IMR-90 (cell line): ENCODE measurements at regions not wholly inside any gene's neighbourhood (a gene's known extent, or its start where the extent isn't known, plus 50 kb on each side); places are given as distances from the start of the nearest gene placed in this dataset.

Source experiments
- ATAC-seq: fragments of 200-7000 bp; cut with Tn5 transposase; 2 replicates; pipeline ENCODE4 v1.9.1; 2020; ENCODE audit warnings: low read depth, mild to moderate bottlenecking, moderate library complexity
- BruUV-seq: library from RNA; stranded (reverse); fragments of 400-500 nt; replicated peaks from 2 replicates; lab custom pipeline; 2021; lab: Mats Ljungman, UMichigan
- CTCF ChIA-PET: fragments of 300-600 bp; formaldehyde crosslinking; extraction: SDS; loops from one replicate; lab custom pipeline; 2021; ENCODE audit warnings: antibody characterized with exemption; lab: Yijun Ruan, JAX
- POLR2A ChIA-PET: fragments of 300-600 bp; sonication (Branson Sonifier 250); formaldehyde crosslinking; loops from one replicate; lab custom pipeline; 2022; ENCODE audit warnings: antibody characterized with exemption; ENCODE audit not compliant: unreplicated experiment; lab: Charles Lee
- DNase-seq: peaks from one replicate; pipeline ENCODE4 v3.0.0; 2013
- H2AFZ ChIP-seq: replicated peaks from 2 replicates; pipeline ENCODE3; 2013; ENCODE audit warnings: low read length, mild to moderate bottlenecking; ENCODE audit not compliant: poor library complexity
- H2AK5ac ChIP-seq: 2 replicates; pipeline ENCODE4 v1.6.1; 2013; ENCODE audit warnings: low read depth, low read length, inconsistent platforms
- H2AK9ac ChIP-seq: replicated peaks from 2 replicates; pipeline ENCODE3; 2013; ENCODE audit warnings: mild to moderate bottlenecking, low read depth, low read length, moderate library complexity; ENCODE audit not compliant: poor library complexity
- H2BK120ac ChIP-seq: 2 replicates; pipeline ENCODE4 v1.6.1; 2013; ENCODE audit warnings: low read depth, low read length, inconsistent platforms
- H2BK15ac ChIP-seq: 3 replicates; pipeline ENCODE4 v1.6.1; 2013; ENCODE audit warnings: low read depth, low read length, inconsistent platforms
- H2BK20ac ChIP-seq: 2 replicates; pipeline ENCODE4 v1.6.1; 2013; ENCODE audit warnings: low read depth, mild to moderate bottlenecking, inconsistent platforms, low read length, moderate library complexity
- H2BK5ac ChIP-seq: 2 replicates; pipeline ENCODE4 v1.6.1; 2013; ENCODE audit warnings: mild to moderate bottlenecking, low read depth, low read length, inconsistent platforms; ENCODE audit not compliant: poor library complexity, severe bottlenecking
- H3K14ac ChIP-seq: replicated peaks from 2 replicates; pipeline ENCODE4 v1.6.1; 2013; ENCODE audit warnings: low read depth, low read length, inconsistent platforms
- H3K18ac ChIP-seq: 2 replicates; pipeline ENCODE4 v1.6.1; 2013; ENCODE audit warnings: low read depth, low read length, control low read depth
- H3K23ac ChIP-seq: 2 replicates; pipeline ENCODE4 v1.6.1; 2013; ENCODE audit warnings: low read depth, low read length, inconsistent platforms
- H3K27ac ChIP-seq: 2 replicates; pipeline ENCODE4 v1.5.1; 2013; ENCODE audit warnings: mild to moderate bottlenecking, control low read depth, low read length; ENCODE audit not compliant: insufficient read depth
- H3K27me3 ChIP-seq: 2 replicates; pipeline ENCODE4 v1.6.1; 2013; ENCODE audit warnings: low read length; ENCODE audit not compliant: control insufficient read depth, insufficient read depth
- H3K36me3 ChIP-seq: 2 replicates; pipeline ENCODE4 v1.6.1; 2013; ENCODE audit warnings: low read length, mixed read lengths; ENCODE audit not compliant: control insufficient read depth, insufficient read depth
- H3K4ac ChIP-seq: 2 replicates; pipeline ENCODE4 v1.6.1; 2013; ENCODE audit warnings: low read depth, low read length, inconsistent platforms
- H3K4me1 ChIP-seq: 2 replicates; pipeline ENCODE4 v1.6.1; 2013; ENCODE audit warnings: low read length, mixed read lengths; ENCODE audit not compliant: control insufficient read depth, insufficient read depth
- H3K4me2 ChIP-seq: 2 replicates; pipeline ENCODE4 v1.6.1; 2013; ENCODE audit warnings: low read depth, mild to moderate bottlenecking, control low read depth, low read length, moderate library complexity
- H3K4me3 ChIP-seq: 2 replicates; pipeline ENCODE4 v1.5.1; 2013; ENCODE audit warnings: low read depth, mild to moderate bottlenecking, control low read depth, low read length, moderate library complexity; ENCODE audit not compliant: insufficient read depth
- H3K56ac ChIP-seq: 2 replicates; pipeline ENCODE4 v1.6.1; 2013; ENCODE audit warnings: low read length, inconsistent platforms; ENCODE audit not compliant: insufficient read depth; ENCODE audit errors: extremely low read depth
- H3K79me1 ChIP-seq, 2 experiments: 2 replicates each; pipeline ENCODE4 v1.6.1; 2013; ENCODE audit warnings: low read length in 2 of 2, inconsistent platforms in 1 of 2, low read depth in 1 of 2
- H3K9ac ChIP-seq: 2 replicates; pipeline ENCODE4 v1.6.1; 2013; ENCODE audit warnings: low read depth, low read length, control low read depth
- H3K9me1 ChIP-seq: 2 replicates; pipeline ENCODE4 v1.6.1; 2013; ENCODE audit warnings: low read length, inconsistent platforms; ENCODE audit not compliant: insufficient read depth
- H3K9me3 ChIP-seq: 2 replicates; pipeline ENCODE4 v1.6.1; 2013; ENCODE audit warnings: low read length; ENCODE audit not compliant: control insufficient read depth, insufficient read depth
- H4K20me1 ChIP-seq: 2 replicates; pipeline ENCODE4 v1.6.1; 2013; ENCODE audit warnings: low read length, inconsistent platforms; ENCODE audit not compliant: insufficient read depth
- H4K5ac ChIP-seq: 2 replicates; pipeline ENCODE4 v1.6.1; 2013; ENCODE audit warnings: mild to moderate bottlenecking, low read depth, low read length, control low read depth
- H4K8ac ChIP-seq, 2 experiments: 2 replicates each; pipeline ENCODE4 v1.6.1; 2013; ENCODE audit warnings: low read depth in 2 of 2, low read length in 2 of 2, control low read depth in 1 of 2, inconsistent platforms in 1 of 2
- H4K91ac ChIP-seq: 2 replicates; pipeline ENCODE4 v1.6.1; 2013; ENCODE audit warnings: low read depth, low read length, inconsistent platforms; ENCODE audit not compliant: insufficient read depth
- BHLHE40 ChIP-seq: fragments of 150-350 bp; IDR thresholded peaks from 2 replicates; pipeline ENCODE4 v1.6.1; 2016; ENCODE audit warnings: mild to moderate bottlenecking, low read depth, low read length
- CEBPB ChIP-seq: IDR thresholded peaks from 2 replicates; pipeline ENCODE4 v1.6.1; 2012; ENCODE audit warnings: low read depth, low read length, improper control_type of control experiment
- CHD1 ChIP-seq: IDR thresholded peaks from 2 replicates; pipeline ENCODE4 v1.6.1; 2012; ENCODE audit warnings: low read depth, low read length, improper control_type of control experiment
- FOS ChIP-seq: fragments of 150-350 bp; IDR thresholded peaks from 2 replicates; pipeline ENCODE4 v1.6.1; 2016; ENCODE audit warnings: low read depth, low read length
- MAFK ChIP-seq: IDR thresholded peaks from 2 replicates; pipeline ENCODE4 v1.6.1; 2012; ENCODE audit warnings: low read depth, low read length, improper control_type of control experiment
- MAZ ChIP-seq: IDR thresholded peaks from 2 replicates; pipeline ENCODE4 v1.6.1; 2012; ENCODE audit warnings: low read depth, mild to moderate bottlenecking, low read length, improper control_type of control experiment, moderate library complexity, borderline replicate concordance
- MXI1 ChIP-seq: IDR thresholded peaks from 2 replicates; pipeline ENCODE4 v1.6.1; 2012; ENCODE audit warnings: low read depth, mild to moderate bottlenecking, low read length, moderate library complexity, borderline replicate concordance
- NFE2L2 ChIP-seq: fragments of 150-350 bp; IDR thresholded peaks from 2 replicates; pipeline ENCODE4 v1.6.1; 2016; ENCODE audit warnings: low read depth, mild to moderate bottlenecking, low read length
- POLR2A ChIP-seq: IDR thresholded peaks from 2 replicates; pipeline ENCODE4 v1.6.1; 2012; ENCODE audit warnings: mild to moderate bottlenecking, low read depth, low read length
- RAD21 ChIP-seq: IDR thresholded peaks from 2 replicates; pipeline ENCODE4 v1.6.1; 2012; ENCODE audit warnings: low read length, improper control_type of control experiment
- RFX5 ChIP-seq: IDR thresholded peaks from 2 replicates; pipeline ENCODE4 v1.8.0; 2012; ENCODE audit warnings: low read depth, mild to moderate bottlenecking, low read length, moderate library complexity
- SMC3 ChIP-seq: fragments of 150-350 bp; IDR thresholded peaks from 2 replicates; pipeline ENCODE4 v1.6.1; 2016; ENCODE audit warnings: low read depth, mild to moderate bottlenecking, antibody characterized with exemption, low read length, moderate library complexity
- WGBS, 2 experiments: methylation state at CpG; one replicate each; pipeline versions ENCODE4 v1.1.5 to v1.1.7; 2013; ENCODE audit warnings: missing lambda C conversion rate in 2 of 2; ENCODE audit not compliant: insufficient read length in 1 of 2; ENCODE audit errors: extremely low coverage in 2 of 2; 5-methylcytosine and 5-hydroxymethylcytosine counted together
- dilution Hi-C: fragments of 300-500 bp; cut with HindIII; formaldehyde crosslinking; loops from one replicate; pipeline ENCODE4 v1.14.3; 2018; ENCODE audit warnings: low sequenced_read_pairs; ENCODE audit not compliant: unreplicated experiment
- in situ Hi-C: fragments of 300-500 bp; cut with MboI; formaldehyde crosslinking; loops from 3 replicates; pipeline ENCODE4 v1.14.3; 2019; ENCODE audit warnings: low sequenced_read_pairs, inconsistent platforms, mixed read lengths
- intact Hi-C: fragments of 100-400 bp; cut with micrococcal nuclease; formaldehyde crosslinking; loops from 2 replicates; pipeline ENCODE4 v1.10.0; 2022
- TF ChIP-seq, protein P1 (sequence below): conservative IDR thresholded peaks from 2 replicates; pipeline ENCODE4 v1.5.1; 2012; ENCODE audit warnings: mild to moderate bottlenecking, low read depth, low read length, improper control_type of control experiment
- TF ChIP-seq, protein P2 (sequence below): fragments of 150-350 bp; IDR thresholded peaks from 2 replicates; pipeline ENCODE4 v1.6.1; 2017; ENCODE audit warnings: mild to moderate bottlenecking, antibody characterized with exemption, low read length, low read depth
- TF ChIP-seq, protein P3 (sequence below): fragments of 150-350 bp; IDR thresholded peaks from 2 replicates; pipeline ENCODE4 v1.6.1; 2016; ENCODE audit warnings: low read depth, mild to moderate bottlenecking, low read length, moderate library complexity, borderline replicate concordance

DNA sequence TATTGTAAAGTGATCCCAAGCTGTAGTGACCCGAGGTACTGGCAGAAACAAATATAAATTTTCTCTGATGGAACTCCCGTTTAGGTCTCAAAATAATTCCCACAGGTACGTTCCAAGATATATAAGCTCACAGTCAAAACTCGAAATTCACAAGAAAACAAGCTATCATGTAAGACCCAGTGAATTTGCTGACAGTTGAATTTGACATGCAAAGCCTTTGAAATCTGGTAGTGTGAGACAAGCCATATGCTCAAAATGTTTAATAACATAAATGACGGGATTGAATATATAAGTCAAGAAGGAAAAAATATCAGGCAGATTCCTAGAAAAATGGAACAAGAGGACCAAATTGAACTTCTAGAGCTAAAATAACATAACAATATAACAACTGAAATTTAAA lies 252.8 kb downstream of the TMA16 start:
- H3K9me1 ChIP-seq, result no peaks in the 10 kb centered on the region
- H3K4ac ChIP-seq, result no peak overlapping the region
- no peaks in the 10 kb centered on the region for H3K36me3 ChIP-seq
- in situ Hi-C loops (no loop called here), dilution Hi-C loops (no loop called here), intact Hi-C loops (no loop called here)
- DNase-seq (no peak), ATAC-seq (no peak)
- no peak overlapping the region for H2BK15ac ChIP-seq
- no peaks in the 10 kb centered on the region for H3K27me3 ChIP-seq
- no peak overlapping the region for H3K23ac ChIP-seq
- no peak overlapping the region for H3K4me3 ChIP-seq
- no peak overlapping the region for H3K56ac ChIP-seq
- H3K9me3 ChIP-seq, result no peaks in the 10 kb centered on the region
- H4K5ac ChIP-seq, result no peak overlapping the region
- no peaks in the 10 kb centered on the region for H3K79me1 ChIP-seq
- H2AFZ ChIP-seq, result no peak overlapping the region
- no peak overlapping the region for H4K91ac ChIP-seq
- H3K4me2 ChIP-seq, result no peak overlapping the region
- H2BK120ac ChIP-seq, result no peak overlapping the region
- ChIA-PET POLR2A (no interaction called here), CTCF (interaction anchor here (0.5 to 1.4 kb wide), 3 partner anchors 36 to 1546 kb away, joined by 3 to 5 read pairs (median 3); no protein-coding TSS in a partner anchor)
- no CpG with 5 or more reads among the region's 5 CpGs for WGBS, 2 experiments
- H3K18ac ChIP-seq, result no peak overlapping the region
- no peak overlapping the region for H3K14ac ChIP-seq
- no TSS peak for BruUV-seq
- no peak overlapping the region for H4K8ac ChIP-seq
- H2AK5ac ChIP-seq, result no peak overlapping the region
- no peaks in the 10 kb centered on the region for H3K4me1 ChIP-seq
- no peaks in the 10 kb centered on the region for H4K20me1 ChIP-seq
- H2BK20ac ChIP-seq, result no peak overlapping the region
- no peak overlapping the region for H2BK5ac ChIP-seq
- H2AK9ac ChIP-seq, result no peak overlapping the region
- no peak overlapping the region for H3K27ac ChIP-seq
- TF ChIP-seq SMC3 (no peak), RFX5 (no peak), FOS (no peak), NFE2L2 (no peak), BHLHE40 (no peak), POLR2A (no peak), RAD21 (no peak), CEBPB (no peak), MAFK (no peak), MXI1 (no peak), CHD1 (no peak), MAZ (no peak)
- TF ChIP-seq, protein P1, sequence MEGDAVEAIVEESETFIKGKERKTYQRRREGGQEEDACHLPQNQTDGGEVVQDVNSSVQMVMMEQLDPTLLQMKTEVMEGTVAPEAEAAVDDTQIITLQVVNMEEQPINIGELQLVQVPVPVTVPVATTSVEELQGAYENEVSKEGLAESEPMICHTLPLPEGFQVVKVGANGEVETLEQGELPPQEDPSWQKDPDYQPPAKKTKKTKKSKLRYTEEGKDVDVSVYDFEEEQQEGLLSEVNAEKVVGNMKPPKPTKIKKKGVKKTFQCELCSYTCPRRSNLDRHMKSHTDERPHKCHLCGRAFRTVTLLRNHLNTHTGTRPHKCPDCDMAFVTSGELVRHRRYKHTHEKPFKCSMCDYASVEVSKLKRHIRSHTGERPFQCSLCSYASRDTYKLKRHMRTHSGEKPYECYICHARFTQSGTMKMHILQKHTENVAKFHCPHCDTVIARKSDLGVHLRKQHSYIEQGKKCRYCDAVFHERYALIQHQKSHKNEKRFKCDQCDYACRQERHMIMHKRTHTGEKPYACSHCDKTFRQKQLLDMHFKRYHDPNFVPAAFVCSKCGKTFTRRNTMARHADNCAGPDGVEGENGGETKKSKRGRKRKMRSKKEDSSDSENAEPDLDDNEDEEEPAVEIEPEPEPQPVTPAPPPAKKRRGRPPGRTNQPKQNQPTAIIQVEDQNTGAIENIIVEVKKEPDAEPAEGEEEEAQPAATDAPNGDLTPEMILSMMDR, result no peak
- TF ChIP-seq, protein P2, sequence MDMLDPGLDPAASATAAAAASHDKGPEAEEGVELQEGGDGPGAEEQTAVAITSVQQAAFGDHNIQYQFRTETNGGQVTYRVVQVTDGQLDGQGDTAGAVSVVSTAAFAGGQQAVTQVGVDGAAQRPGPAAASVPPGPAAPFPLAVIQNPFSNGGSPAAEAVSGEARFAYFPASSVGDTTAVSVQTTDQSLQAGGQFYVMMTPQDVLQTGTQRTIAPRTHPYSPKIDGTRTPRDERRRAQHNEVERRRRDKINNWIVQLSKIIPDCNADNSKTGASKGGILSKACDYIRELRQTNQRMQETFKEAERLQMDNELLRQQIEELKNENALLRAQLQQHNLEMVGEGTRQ, result no peak
- TF ChIP-seq, protein P3, sequence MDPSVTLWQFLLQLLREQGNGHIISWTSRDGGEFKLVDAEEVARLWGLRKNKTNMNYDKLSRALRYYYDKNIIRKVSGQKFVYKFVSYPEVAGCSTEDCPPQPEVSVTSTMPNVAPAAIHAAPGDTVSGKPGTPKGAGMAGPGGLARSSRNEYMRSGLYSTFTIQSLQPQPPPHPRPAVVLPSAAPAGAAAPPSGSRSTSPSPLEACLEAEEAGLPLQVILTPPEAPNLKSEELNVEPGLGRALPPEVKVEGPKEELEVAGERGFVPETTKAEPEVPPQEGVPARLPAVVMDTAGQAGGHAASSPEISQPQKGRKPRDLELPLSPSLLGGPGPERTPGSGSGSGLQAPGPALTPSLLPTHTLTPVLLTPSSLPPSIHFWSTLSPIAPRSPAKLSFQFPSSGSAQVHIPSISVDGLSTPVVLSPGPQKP, result no peak
- no peak overlapping the region for H3K9ac ChIP-seq
